Thoracic aorta (tissue), 2 donors: ENCODE measurements at regions not wholly inside any gene's neighbourhood (a gene's known extent, or its start where the extent isn't known, plus 50 kb on each side); places are given as distances from the start of the nearest gene placed in this dataset.

Experiments used
- ATAC-seq: fragments of 150-250 bp; one replicate; pipeline ENCODE4 v1.8.0; 2017; ENCODE audit warnings: low read depth; ENCODE audit not compliant: insufficient number of reproducible peaks, low FRiP score
- DNase-seq: peaks from one replicate; pipeline ENCODE4 v3.0.0-alpha.2; 2020; ENCODE audit warnings: low spot score
- H3K27ac ChIP-seq, 2 donors: fragments of 200-600 bp; sonication (generic); 1 replicate in 1 of 2; 2 replicates in 1 of 2; pipeline ENCODE4 v1.5.1; 2016; ENCODE audit warnings: mild to moderate bottlenecking in 2 of 2, moderate library complexity in 2 of 2
- H3K27me3 ChIP-seq: fragments of 200-600 bp; sonication (generic); replicated peaks from 2 replicates; pipeline ENCODE4 v1.6.0; 2016; ENCODE audit warnings: mild to moderate bottlenecking; ENCODE audit not compliant: insufficient read depth
- H3K36me3 ChIP-seq: fragments of 200-600 bp; sonication (generic); one replicate; pipeline ENCODE4 v1.5.1; 2016
- H3K4me1 ChIP-seq, 2 donors: fragments of 200-600 bp; sonication (generic); 1 replicate in 1 of 2; 2 replicates in 1 of 2; pipeline versions ENCODE4 v1.5.1 to v1.6.0; 2016; ENCODE audit warnings: low read depth in 2 of 2, mild to moderate bottlenecking in 1 of 2; ENCODE audit not compliant: control insufficient read depth in 1 of 2
- H3K4me3 ChIP-seq: fragments of 200-600 bp; sonication (generic); 2 replicates; pipeline ENCODE4 v1.5.1; 2016; ENCODE audit warnings: mild to moderate bottlenecking
- H3K9me3 ChIP-seq: fragments of 200-600 bp; sonication (generic); 2 replicates; pipeline ENCODE4 v1.5.1; 2016
- TF ChIP-seq, protein P1 (sequence below): fragments of 200-600 bp; sonication (generic); IDR thresholded peaks from one replicate; pipeline ENCODE4 v1.5.1; 2019; ENCODE audit warnings: antibody characterized with exemption

DNA sequence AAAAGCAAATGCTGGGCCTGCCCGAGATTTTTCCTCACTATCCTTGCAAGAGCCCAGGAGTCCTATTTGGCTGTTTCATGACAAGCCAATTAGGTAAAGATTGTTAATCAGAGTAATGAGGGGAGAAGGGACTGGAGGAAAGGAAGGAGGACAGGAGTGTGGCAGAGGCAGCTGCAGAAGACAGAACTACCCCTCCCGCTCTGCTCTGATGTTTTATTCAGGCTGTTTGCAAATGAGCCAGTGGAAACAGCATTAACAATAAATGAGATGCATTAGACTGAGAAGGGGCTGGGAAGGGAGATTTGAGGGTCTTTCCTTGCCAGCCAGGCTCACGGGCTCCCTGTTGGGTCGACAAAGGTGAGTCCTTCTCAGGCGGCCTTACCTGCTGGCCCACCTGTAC, 421.0 kb upstream of the CCDC196 start:
- ATAC-seq: no peak
- TF ChIP-seq, protein P1, sequence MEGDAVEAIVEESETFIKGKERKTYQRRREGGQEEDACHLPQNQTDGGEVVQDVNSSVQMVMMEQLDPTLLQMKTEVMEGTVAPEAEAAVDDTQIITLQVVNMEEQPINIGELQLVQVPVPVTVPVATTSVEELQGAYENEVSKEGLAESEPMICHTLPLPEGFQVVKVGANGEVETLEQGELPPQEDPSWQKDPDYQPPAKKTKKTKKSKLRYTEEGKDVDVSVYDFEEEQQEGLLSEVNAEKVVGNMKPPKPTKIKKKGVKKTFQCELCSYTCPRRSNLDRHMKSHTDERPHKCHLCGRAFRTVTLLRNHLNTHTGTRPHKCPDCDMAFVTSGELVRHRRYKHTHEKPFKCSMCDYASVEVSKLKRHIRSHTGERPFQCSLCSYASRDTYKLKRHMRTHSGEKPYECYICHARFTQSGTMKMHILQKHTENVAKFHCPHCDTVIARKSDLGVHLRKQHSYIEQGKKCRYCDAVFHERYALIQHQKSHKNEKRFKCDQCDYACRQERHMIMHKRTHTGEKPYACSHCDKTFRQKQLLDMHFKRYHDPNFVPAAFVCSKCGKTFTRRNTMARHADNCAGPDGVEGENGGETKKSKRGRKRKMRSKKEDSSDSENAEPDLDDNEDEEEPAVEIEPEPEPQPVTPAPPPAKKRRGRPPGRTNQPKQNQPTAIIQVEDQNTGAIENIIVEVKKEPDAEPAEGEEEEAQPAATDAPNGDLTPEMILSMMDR: no peak

DNA sequence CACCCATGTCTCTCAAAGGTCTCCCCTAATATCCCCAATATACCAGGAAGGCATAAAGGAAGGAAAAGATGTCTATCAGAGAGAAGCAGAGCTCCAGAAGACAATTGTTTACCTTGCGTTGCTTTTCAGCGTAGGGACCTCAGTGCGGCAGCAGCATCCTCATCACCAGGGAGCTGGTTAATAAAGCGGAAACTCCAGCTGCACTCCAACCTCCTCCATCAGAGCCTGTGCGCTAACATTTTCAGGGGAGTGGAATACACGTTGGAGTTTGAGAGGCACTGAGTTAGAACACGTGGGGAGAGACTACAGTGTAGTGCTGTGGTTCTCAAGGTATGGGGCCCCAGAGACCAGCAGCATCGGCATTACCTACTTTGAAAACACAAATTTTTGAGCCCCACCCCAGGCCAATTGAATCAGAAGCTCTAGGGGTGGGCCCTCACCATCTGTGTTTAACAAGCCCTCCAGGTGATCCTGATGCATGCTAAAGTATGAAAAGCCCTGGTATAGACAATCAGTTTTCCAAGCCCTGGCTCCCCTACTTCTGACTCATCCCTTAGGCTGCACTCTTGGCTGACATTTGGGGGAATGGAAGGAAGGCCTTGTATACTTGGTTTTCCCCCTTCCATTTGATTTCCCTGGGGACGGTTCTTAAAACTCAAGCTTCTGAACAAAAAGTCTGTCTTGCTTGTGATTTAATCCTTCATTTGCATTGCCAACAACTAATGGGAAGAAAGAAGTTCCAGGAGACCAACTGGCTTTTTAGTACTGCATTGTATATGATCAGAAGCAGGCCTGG, 419.0 kb upstream of the CCDC196 start:
- DNase-seq (no peak), ATAC-seq (no peak)
- no peaks in the 10 kb centered on the region for H3K27me3 ChIP-seq
- no peaks in the 10 kb centered on the region for H3K4me1 ChIP-seq
- no peak overlapping the region for H3K27ac ChIP-seq
- H3K4me3 ChIP-seq: no peak overlapping the region
- H3K36me3 ChIP-seq: no peaks in the 10 kb centered on the region
- TF ChIP-seq, protein P1: no peak
- H3K9me3 ChIP-seq: no peaks in the 10 kb centered on the region

More for the DNA sequence above, 421.0 kb upstream of the CCDC196 start:
- H3K9me3 ChIP-seq: no peaks in the 10 kb centered on the region
- no peaks in the 10 kb centered on the region for H3K36me3 ChIP-seq
- H3K4me3 ChIP-seq: no peak overlapping the region
- DNase-seq: no peak
- no peak overlapping the region for H3K27ac ChIP-seq
- no peaks in the 10 kb centered on the region for H3K4me1 ChIP-seq
- H3K27me3 ChIP-seq: no peaks in the 10 kb centered on the region

DNA sequence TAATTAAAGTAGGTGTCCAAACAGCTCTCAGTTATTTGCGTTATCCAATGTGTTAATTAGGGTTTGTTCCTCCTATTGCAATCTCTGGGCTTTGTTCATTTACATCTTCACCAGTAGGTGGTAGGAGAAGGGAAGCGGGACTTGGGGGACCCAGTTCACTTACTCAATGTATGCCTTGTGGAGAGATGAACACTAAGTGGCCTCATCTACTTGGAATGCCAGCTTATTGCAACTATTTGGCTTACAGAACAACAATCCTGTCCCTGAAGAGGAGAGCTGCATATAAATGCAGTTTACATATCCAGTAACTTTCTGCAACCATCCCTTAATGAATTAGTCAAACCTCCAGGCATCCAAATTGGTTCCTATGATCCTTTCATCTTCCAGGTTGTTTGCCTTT, 417.1 kb upstream of the CCDC196 start:
- Histone ChIP-seq H3K27me3 (no peaks in the 10 kb centered on the region), H3K9me3 (no peaks in the 10 kb centered on the region), H3K27ac (no peak overlapping the region), H3K36me3 (no peaks in the 10 kb centered on the region), H3K4me3 (no peak overlapping the region), H3K4me1 (no peaks in the 10 kb centered on the region)
- ATAC-seq: no peak
- TF ChIP-seq, protein P1: no peak
- no peak for DNase-seq

DNA sequence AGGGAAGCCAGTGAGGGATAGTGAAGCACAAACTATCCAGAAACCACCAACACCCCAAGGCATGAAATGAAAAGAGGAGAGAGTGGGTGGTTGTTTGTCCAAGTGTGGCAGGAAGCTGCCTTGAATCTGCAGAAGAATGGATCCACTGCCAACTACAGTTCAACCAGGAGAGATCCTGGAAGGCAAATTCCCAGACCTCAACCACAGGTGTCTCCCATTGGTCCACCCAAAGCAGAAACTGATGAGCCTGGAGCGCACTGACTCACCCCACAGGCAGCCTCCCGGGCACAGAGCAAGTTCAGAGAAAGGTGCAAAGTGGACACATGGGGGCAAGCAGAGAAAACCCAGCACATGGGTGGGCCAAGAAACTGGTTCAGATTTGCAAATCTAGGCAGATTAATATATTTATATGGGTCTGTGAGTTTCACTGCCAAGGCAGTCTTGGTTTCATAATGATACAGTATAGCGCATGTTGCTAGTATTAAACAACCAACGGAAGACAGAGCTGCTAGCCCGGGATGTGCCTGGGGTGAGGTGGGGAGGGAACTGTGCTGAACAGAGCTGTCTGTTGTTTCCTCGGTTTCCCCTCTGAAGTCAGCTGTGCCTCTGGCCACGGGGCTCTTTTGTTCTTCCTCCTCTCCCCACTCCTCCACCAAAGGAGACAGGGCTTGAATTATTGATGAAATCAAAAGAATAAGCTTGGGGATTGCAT, 416.2 kb upstream of the CCDC196 start:
- Histone ChIP-seq H3K27me3 (no peaks in the 10 kb centered on the region), H3K4me1 (no peaks in the 10 kb centered on the region), H3K27ac (no peak overlapping the region), H3K36me3 (no peaks in the 10 kb centered on the region), H3K4me3 (no peak overlapping the region), H3K9me3 (no peaks in the 10 kb centered on the region)
- DNase-seq (no peak), ATAC-seq (no peak)
- TF ChIP-seq, protein P1: no peak

DNA sequence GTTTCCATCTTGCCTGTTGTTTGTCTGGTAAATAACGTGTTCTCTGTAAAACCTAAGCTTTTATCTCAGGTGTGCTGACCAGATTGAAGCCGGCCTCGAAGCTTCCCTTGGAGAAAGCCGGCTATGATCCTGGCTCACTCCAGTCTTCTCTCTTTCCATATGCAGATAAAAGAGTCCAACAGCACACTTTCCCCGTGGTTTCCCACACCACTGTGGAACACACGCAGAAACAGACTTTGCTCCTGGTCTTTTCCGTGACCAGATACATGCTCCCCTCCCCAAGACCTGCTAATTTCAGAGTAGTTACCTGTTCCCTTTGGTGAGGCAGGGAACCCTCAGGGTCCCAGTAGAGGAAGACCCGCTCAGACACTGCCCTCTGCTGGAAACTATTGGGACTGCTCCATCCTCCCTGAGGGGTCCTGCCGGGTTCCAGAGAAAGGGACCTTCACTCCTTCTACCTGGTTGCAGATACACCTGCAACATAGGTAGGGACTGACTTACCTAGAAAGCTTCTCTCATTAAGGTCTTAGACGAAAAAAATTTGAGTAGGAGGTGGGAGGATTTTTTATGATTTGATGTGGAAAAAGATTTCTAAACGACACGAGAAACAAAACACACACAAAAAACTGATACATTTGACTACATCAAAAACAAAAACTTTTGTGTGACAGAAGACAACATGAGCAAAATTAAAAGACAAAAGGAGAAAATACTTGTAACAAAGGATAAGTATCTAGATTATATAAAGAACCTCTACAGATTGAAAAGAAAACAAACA, 415.4 kb upstream of the CCDC196 start:
- no peak for DNase-seq

More for the DNA sequence above, 415.4 kb upstream of the CCDC196 start:
- no peaks in the 10 kb centered on the region for H3K36me3 ChIP-seq
- no peak overlapping the region for H3K4me3 ChIP-seq
- no peak for ATAC-seq
- H3K27me3 ChIP-seq: no peaks in the 10 kb centered on the region
- H3K4me1 ChIP-seq: no peaks in the 10 kb centered on the region
- H3K27ac ChIP-seq: no peak overlapping the region
- no peaks in the 10 kb centered on the region for H3K9me3 ChIP-seq
- TF ChIP-seq, protein P1: peak; percentile 28
